ENCODE measurements at regions not wholly inside any gene's neighbourhood (a gene's known extent, or its start where the extent isn't known, plus 50 kb on each side); places are given as distances from the start of the nearest gene placed in this dataset.

DNA sequence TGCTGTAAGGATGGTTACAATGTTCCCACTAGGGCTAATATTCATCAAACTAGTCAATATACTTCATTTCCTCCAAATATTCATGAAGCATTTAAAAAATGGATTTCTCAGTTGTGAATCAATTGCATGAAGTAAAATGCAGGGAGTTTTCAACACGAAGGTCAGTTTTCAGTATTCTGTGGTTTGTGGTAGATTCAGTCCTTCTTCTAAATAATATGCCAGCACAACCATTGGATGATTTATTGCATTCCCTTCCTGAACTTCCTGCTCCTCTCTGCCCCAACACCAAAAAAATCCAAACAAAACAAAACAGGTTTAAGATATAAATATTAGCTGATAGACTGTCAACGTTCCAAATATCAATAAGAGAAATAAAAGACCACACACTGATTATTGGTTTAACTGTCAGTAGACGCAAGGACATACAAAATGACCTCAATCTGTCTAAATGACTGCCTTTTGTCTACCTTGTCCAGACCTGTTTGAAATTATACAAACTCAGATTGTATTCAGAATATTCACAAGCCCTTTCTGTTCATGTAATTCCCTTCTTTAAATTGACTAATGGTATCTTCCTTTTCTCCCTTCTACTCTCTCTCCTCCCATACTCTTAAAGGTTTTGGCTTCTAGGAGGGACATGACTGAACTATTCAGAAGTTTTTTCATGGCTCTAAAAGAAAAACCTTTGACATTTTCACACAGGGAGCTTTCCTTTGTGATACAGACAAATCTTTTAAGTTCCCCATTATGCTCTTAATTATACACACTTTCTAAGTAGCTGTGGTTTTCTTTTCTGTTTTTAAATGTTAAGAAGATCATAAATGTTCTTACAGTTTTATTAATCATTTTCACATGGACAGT is 92.6 kb upstream of the STT3B start:
- DNase-seq, result no peak

DNA sequence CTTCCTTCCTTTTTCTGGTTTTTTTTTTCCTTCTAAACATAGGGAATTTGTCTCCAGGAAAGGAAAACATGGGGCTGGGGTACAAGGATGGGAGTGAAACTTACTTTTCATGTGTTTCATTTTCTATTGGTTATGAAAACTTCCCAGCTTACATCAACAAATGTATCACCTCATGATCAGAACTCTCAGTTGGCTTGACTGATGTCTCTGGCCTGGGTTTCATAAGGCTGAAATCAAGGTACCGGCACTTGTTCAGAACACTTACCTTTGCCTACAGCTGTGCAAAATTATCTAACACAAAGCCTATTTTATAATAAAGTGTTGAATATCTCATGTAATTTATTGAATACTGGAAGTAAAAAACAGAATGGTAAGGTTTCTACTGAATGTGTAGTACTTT is 91.8 kb upstream of the STT3B start:
- DNase-seq, result no peak

DNA sequence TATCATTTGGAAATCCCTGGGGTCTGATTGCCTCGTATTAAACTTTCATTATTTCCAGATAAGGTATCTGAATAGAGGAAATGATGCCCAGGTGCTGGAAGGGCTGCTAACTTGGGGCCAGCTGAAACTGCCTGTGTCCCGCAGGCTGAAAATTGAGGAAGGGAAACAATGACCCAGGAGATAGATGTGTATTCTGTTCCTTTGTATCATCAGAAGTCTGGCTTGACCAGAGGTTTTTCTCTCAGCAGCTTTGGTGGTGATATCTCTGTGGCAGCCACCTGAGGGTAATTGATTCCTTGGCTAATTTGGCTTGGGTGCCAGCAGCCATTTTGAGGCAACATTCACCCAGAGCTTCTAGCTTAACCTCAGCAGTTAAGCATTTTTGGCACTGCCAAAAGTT is 90.0 kb upstream of the STT3B start:
- no peak for DNase-seq

- DNase-seq, result no peak
Observed at GRCh38 chr3:31444220-31445142, 88.2 kb upstream of the STT3B start.

DNA sequence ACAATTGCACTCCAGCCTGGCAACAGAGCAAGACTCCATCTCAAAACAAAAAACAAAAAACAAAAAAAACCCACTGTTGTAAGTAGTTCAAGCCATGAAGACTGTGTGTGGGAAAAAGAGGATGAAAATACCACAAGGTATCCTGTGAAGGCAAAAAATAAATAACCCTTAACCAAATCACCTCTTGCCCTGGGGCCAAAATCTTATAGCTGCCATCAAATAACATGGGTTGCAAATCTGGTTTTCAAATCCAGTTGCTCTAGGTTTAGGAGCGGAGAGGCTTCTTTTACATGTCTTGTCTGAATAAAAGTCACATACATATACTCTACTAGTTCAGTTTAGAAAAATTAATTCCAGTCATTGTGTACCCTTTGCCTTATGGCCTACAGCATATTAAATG is 87.0 kb upstream of the STT3B start:
- DNase-seq, result no peak

- no peak for DNase-seq
Observed at GRCh38 chr3:31448035-31448881, 84.5 kb upstream of the STT3B start.

- no peak for DNase-seq
Observed at GRCh38 chr3:31448882-31449243, 83.9 kb upstream of the STT3B start.

DNA sequence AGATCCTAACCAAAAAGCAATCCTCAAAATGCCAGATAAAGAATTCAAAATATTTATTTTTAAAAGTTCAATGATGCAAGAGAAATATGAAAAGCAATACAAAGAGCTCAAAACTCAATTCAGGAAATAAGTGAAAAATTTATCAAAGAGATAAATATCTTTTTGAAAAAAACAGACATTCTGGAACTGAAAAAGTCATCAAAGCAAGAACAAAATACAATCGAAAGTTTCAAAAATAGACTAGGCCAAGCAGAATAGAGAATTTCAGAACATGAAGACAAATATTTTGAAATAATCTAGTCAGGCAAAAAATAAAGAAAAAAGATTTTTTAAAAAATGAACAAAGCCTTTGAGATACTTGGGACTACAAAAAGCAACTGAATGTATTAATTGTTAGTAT is 83.4 kb upstream of the STT3B start:
- no peak for DNase-seq

DNA sequence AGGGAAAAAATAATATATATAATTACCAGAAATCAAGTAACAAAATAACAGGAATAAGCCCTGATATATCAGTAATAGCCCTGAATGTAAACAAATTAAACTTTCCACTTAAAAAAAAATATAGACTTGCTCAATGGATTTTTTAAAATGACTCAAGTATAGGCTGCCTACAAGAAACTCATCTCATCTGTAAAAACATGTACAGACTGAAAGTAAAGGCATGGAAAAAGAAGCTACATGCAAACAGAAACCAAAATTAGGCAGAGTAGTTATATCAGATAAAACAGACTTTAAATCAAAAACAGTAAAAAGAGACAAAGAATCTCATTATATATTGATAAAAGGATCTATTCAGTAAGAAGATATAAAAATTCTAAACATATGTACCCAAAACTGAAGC is 82.4 kb upstream of the STT3B start:
- DNase-seq, result no peak

DNA sequence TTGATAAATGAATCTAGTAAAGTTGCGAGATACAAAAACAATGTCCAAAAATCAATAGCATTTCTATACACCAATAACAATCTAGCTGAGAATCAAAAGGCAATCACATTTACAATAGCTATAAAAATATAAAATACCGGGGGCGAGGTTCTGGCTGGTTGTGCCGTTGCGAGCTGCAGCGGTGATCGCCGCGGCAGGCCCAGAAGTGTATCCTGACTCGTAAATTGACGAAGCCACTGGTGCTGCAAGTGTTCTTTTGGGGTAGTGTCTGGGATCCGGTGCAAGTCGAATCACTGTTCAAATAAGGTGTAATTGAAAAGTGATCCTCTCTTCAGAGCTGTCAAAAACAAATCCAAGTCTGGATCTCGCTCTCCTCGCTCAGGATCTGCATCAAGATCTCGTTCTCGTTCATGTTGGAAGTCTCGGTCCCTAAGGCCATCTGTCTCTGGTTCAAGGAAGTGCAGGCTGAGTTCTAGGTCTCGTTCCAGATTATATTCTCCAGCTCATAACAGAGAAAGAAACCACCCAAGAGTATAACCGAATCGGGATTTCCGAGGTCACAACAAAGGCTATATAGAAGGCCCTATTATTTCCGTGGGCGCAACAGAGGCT is 80.1 kb upstream of the STT3B start:
- no peak for DNase-seq

- no peak for DNase-seq
Observed at GRCh38 chr3:31453430-31453829, 79.3 kb upstream of the STT3B start.

DNA sequence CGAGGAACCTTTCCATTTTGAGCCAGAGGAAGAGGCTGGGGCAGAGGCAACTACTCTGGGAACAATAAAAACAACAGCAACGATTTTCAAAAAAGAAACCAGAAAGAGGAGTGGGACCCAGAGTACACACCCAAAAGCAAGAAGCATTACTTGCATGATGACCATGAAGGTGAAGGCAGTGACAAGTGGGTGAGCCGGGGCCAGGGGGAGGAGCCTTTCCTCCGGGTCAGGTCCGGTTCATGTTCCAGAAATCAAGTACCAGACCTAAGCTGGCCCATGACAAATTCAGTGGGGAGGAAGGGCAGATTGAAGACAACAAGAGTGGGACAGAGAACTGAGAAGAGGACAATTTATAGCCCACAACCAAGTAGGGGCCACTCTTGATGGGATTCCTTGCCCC is 77.2 kb upstream of the STT3B start:
- no peak for DNase-seq

- no peak for DNase-seq
Observed at GRCh38 chr3:31456373-31456772, 76.4 kb upstream of the STT3B start.

GRCh38 chr3:31461426-31461825 is 71.3 kb upstream of the STT3B start:
- DNase-seq, result no peak

DNA sequence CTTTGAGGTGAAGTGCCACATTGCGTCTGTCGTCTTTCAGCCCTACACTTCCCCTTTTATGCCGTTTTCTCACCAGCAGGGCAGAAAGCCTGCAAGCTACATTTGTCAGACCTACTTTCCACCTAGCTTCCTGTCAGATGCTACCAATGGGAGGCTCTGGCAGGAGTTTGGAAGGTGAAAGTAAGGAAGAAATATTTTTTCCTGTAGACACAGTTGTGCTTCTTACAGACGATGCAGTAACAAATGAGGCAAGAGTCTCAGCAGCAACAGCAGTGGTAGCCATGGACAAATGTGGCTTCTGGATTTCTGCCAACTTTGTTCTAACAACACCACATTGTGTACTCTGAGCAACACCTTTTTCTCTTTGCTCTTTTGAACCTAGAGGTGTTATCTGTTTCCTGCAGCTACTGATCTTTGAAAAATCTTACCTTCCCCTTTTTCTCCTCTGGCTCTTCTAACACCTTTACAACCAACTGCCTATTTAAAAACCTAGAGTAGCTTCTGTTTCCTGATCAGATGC is 70.6 kb upstream of the STT3B start:
- no peak for DNase-seq

- no peak for DNase-seq
Observed at GRCh38 chr3:31465999-31466398, 66.7 kb upstream of the STT3B start.

DNA sequence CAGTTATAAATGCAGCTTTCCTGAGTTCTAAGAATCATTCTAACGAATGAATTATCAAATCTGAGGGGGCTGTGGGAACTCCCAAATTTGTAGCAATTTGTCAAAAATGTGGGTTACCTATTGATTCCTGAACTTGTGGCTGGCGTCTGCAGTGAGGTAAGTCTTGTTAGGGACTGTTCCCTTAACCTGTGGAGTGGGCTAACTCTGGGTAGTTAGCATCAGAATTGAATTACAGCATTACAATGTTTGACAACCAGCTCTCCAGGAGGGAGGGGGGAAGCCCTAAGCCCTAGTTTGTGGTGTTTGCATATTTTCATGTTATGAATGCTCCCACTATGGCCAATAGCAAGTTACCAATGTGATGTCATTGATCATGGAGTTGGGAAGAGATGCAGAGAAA is 65.9 kb upstream of the STT3B start:
- DNase-seq, result no peak

- DNase-seq, result no peak
Observed at GRCh38 chr3:31468433-31468832, 64.3 kb upstream of the STT3B start.

- no peak for DNase-seq
Observed at GRCh38 chr3:31469385-31469784, 63.3 kb upstream of the STT3B start.

GRCh38 chr3:31472479-31473390 is 60.0 kb upstream of the STT3B start:
- no peak for DNase-seq

GRCh38 chr3:31476209-31476608 is 56.5 kb upstream of the STT3B start:
- no peak for DNase-seq

Measured in retina (tissue), 1 donor.